ENCODE measurements at regions not wholly inside any gene's neighbourhood (a gene's known extent, or its start where the extent isn't known, plus 50 kb on each side); places are given as distances from the start of the nearest gene placed in this dataset.

- TF ChIP-seq, protein P1, sequence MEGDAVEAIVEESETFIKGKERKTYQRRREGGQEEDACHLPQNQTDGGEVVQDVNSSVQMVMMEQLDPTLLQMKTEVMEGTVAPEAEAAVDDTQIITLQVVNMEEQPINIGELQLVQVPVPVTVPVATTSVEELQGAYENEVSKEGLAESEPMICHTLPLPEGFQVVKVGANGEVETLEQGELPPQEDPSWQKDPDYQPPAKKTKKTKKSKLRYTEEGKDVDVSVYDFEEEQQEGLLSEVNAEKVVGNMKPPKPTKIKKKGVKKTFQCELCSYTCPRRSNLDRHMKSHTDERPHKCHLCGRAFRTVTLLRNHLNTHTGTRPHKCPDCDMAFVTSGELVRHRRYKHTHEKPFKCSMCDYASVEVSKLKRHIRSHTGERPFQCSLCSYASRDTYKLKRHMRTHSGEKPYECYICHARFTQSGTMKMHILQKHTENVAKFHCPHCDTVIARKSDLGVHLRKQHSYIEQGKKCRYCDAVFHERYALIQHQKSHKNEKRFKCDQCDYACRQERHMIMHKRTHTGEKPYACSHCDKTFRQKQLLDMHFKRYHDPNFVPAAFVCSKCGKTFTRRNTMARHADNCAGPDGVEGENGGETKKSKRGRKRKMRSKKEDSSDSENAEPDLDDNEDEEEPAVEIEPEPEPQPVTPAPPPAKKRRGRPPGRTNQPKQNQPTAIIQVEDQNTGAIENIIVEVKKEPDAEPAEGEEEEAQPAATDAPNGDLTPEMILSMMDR (IDR thresholded peaks at IDR 0.05; ENCODE audit: insufficient read depth, low read length, poor library complexity, severe bottlenecking): no peak
- TF ChIP-seq EZH2phosphoT487 (conservative IDR thresholded peaks at IDR 0.05; ENCODE audit: low read length): no peak
Measured at GRCh38 chr1:8189931-8190483, 127.9 kb upstream of the SLC45A1 start.
